Embryonic facial prominence (tissue), 1 donor: ENCODE measurements at regions not wholly inside any gene's neighbourhood (a gene's known extent, or its start where the extent isn't known, plus 50 kb on each side); places are given as distances from the start of the nearest gene placed in this dataset.

Experiments used
- DNase-seq: peaks from one replicate; pipeline ENCODE4 v3.0.0-alpha.2; 2016; ENCODE audit errors: extremely low spot score

DNA sequence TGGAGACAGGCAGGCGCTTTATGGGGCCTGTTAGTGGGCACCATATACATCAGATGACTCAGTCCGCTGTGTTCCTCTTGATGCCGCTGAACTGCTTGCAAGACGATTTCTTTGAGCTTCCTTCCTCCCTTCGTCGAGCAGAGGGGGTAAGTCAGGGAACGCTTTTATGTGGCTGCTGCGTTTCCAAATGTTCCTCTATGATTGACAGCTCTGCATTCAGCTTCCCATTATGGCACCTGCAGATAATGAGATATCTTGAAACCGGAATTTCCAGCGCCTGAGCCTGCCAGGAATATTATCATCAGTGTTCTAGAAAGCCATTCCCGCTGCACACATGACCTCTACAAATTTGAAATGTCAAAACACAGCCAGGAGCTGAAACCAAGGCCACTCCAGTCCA is 257.0 kb downstream of the TSHZ3 start:
- no peak for DNase-seq

DNA sequence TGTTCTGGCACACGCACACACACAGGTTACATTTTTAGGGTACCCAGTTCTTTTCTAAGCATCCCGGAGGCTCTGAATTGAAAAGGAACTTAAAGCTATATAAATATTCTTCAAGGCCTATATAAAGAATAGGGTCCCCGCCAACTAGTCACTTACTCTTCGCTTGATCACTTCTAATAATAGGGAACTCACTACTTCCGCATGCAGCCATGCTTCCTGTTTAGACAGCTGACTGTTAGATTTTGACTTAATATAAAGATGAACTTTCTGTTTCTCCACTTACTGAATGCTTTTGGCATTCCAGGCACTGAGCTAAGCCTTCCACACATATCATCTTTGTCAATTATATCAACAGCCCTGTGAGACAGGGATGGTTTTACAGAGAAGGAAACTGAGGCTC is 259.6 kb downstream of the TSHZ3 start:
- no peak for DNase-seq

DNA sequence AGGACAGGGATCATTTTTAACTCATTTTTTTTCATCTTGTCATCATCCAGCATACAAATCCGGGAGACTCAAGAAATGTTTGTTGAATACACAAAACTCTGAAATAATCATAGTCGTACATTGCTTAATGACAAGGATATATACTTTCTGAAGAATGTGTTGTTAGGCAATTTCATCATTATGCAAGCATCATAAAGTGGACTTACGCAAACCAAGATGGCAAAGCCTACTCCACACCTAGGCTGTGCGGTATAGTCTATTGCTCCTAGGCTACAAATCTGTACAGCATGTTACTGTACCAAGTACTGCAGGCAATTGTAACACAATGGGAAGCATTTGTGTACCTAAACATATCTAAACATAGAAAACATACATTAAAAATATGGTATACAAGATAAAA is 264.1 kb downstream of the TSHZ3 start:
- no peak for DNase-seq

DNA sequence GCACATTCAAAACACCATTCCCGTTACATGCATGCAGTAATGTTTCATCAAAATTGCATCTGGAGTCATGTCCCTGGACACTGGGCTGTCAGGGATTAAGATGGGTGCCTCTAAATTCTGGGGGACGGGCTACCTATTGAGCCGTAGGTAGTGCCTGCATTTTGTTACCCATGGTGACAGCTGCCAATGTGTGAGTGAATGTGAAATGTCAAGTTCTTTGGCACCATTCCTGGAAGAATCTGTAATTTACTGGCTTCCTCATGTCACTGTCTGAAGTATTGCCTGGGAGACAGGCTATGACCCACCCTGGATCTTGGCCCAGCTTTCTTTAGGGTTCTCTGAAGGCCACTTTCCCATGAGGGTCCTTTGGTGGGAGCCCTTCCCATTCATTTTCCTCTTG is 266.1 kb downstream of the TSHZ3 start:
- DNase-seq = no peak

DNA sequence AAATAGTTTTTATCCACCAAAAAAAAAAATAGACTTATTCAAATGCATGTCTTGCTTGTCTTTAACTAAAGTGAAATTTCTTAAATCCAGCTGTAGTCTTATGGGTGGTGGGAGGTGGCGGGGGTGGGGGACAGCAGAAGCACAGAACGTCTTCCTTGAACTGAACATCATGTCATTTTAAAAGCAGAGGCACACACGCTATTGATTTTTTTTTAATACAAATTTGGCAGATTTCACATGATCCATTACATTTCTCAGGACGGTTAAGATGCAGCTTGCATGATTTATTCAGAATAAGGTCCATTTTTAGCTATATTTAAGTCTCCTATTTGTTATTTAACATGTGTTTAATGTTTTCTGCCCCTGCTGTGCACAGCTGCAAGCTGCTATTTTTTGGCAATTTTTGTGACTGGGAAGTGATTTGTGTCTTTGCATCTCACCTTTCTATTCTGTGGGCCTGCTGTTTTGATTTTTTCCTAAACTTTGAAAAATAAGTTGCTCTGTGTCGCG is 274.0 kb downstream of the TSHZ3 start:
- no peak for DNase-seq

DNA sequence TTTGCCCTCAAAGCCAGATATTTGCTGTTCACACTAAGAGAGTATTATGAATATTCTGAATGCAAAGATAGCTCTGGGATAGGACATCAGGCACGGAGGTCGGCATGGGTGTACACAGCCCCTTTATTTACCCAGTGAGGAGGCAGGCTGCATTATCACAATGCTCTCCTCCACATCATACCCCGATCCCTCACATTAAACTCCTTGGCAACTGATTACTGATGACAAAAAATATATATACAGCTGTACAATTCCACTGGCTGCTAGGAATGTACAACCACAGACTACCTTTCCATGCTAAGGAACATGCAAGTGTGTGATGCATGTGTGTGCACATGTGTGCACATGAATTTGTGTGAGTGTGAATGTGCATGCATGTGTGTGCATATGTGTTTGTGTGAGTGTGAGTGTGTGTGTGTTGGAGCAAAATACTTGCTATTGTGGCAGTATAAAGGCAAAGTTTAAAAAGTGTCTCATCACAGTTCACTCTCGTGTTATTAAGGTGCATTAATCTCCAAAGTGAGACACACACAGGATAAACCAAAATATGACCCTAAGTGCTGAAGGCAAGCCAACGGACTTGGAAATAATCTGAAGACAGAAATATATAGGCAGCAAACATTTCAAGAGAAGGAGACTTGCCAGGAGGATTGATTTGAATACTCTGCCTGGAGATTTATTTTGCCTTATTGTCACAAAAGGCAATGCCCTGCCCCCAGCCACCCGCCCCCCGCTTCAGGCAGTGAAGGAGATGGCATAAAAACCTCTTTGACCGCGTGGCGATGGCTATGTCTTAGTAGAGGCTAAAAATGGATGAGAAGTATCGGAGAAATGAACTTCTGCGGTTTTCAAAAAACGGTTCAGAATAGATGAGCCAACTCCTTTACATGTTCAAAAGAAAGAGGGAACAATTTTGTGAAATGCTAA is 274.8 kb downstream of the TSHZ3 start:
- no peak for DNase-seq

DNA sequence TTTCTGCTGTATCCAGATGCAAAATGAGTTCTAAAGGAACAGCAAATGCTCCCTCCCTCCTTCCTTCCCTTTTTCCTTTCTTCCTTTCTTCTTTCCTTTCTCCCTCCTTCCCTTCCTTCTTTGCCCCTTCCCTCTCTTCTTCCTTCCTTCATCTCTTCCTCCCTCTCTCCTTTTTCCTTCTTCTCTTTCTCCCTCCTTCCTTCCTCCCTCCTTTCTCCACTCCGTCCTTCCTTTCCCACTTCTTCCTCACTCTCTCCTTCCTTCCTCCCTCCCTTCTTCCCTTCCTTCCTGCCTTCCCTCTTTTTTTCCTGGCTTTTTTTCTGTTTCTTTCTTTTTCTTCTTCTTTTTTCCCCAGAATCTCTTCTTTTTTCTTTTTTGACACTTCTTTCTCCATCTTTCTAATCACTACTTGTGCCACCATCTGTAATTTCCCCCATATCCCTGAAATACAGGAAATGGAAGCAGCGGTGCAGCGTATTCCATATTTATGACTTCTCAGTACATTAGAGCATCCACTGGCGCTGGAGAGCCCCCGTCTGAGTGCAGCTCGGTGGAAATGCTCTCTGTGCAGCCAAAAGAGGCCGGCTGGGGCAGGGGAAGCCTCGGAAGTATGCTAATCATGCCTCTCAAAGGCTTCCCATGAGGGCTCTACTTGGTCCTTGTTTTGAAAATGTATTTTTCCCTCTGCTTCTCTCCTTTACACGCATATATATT is 275.6 kb downstream of the TSHZ3 start:
- no peak for DNase-seq

DNA sequence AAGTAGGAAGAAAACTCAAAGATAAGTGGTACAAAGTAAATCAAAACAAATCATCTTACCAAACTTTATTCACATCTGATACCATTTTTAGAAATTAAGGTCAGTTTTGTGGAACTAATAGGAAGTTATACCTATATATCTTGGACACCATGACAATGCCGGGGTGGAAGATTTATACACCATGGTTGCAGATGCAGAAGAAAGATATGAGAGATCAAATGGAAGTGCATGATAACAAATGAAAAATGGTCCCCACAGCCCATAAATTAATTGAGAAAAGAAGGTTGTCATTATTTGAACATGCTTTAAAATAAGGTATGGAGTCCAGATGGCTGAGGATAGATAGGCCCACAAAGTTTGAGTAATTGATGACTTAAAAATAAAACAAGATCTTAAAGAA is 276.8 kb downstream of the TSHZ3 start:
- no peak for DNase-seq

GRCh38 chr19:31071136-31071855 is 277.9 kb downstream of the TSHZ3 start:
- no peak for DNase-seq

DNA sequence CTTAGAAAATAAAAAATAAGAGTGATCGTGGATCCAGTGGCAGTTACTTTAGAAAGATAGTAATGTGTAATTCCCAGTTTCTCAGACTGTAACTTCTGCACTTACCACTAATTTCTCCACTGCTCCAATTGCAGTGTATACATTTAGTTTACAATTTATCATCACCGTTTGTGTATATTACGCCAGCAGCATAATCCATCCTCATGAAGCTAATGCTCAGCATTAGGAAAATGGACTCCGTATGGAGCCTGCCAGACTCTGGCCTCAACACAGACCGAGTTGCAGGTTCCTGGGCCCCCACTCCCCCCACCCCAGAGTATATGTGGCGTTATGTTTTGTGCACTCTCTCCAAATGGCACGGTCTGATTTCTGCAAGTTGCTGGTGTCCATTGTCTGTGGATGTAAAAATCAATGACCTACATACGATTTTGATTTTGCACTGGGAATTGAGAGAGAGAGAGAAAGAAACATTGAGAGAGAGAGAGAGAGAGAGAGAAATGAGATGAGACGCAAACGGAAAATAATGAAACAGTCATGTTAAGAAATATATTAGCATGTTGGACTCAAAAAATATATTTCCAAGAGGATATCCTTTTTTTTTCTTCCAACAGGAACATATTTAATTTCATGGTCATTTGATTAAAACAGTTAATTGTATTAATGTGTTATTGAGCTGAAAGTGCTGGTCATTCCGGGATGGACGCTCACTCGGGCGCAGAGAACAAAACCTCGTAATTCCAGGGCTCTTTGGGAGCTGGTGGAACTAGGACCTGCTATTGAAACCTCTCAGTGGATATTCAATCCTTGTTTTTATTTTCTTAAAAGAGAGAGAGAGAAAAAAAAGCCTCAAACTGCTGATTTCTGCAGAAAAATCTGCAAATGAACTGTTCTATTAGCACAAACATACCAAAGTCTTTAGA is 278.8 kb downstream of the TSHZ3 start:
- DNase-seq = no peak

GRCh38 chr19:31068268-31068667 is 281.0 kb downstream of the TSHZ3 start:
- no peak for DNase-seq

DNA sequence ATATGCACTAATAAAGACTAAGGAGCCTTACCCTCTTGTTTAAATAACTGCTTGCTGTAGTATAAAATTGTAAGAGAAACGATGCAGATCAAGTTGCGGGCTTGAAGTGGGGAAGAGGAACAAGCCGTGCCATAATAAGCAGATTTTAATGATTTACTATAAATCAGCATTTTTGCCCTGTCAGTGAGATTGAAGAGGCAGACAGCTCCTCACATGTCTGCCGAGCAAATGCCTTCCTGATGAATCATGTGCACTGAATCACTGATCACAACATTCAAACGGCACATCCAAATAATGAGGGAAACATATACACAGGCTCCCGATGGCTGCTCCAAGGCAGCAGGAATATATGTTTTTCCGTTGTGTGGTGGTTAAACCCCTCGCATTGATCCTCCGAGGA is 282.9 kb downstream of the TSHZ3 start:
- no peak for DNase-seq

GRCh38 chr19:31064491-31064890 is 284.7 kb downstream of the TSHZ3 start:
- DNase-seq = no peak

DNA sequence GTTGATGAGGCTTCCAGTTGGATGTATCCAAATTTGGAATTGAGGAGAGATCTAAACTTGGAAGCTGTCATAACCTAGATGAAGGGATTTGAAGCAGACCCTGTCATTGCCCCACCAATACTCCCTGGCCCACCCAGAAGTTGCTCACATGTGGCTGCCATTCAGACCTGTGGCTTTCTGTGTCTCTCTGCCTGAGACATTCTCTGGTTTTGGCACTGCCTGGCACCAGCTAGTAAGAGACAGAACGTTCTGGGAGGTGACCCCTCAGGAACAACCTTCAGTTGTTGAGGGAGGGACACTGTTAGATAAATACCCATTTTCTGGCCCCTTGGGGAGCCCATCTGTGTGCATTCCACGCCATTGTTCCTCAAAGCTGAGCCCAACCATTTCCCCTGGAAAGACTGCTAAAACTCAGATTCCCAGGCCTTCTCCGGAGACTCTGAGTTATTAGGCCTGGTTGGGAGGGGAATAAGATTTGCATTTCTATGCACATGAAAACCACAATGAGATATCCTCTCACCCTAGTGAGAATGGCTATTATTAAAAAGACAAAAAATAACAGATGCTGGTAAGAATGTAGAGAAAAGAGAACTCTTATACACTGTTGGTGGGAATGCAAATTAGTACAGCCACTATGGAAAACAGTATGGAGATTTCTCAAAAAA is 290.4 kb downstream of the TSHZ3 start:
- DNase-seq = no peak

- no peak for DNase-seq
Measured at GRCh38 chr19:31057476-31057875, 291.8 kb downstream of the TSHZ3 start.

- DNase-seq = no peak
Measured at GRCh38 chr19:31055454-31055853, 293.8 kb downstream of the TSHZ3 start.

GRCh38 chr19:31054430-31054829 is 294.8 kb downstream of the TSHZ3 start:
- DNase-seq = no peak

GRCh38 chr19:31049431-31049830 is 299.8 kb downstream of the TSHZ3 start:
- no peak for DNase-seq

GRCh38 chr19:31046024-31046423 is 303.2 kb downstream of the TSHZ3 start:
- no peak for DNase-seq

- DNase-seq = no peak
Measured at GRCh38 chr19:31041461-31041860, 307.8 kb downstream of the TSHZ3 start.

- no peak for DNase-seq
Measured at GRCh38 chr19:31039151-31039550, 310.1 kb downstream of the TSHZ3 start.
